Activated CD4-positive, CD25-positive, alpha-beta regulatory T cell (primary cell): ENCODE measurements at regions not wholly inside any gene's neighbourhood (a gene's known extent, or its start where the extent isn't known, plus 50 kb on each side); places are given as distances from the start of the nearest gene placed in this dataset.
"Not testable (repeated sequence)": the region's sequence is repeated elsewhere in the genome, so short reads cannot be mapped to it uniquely, and the experiment has no call there.

Source experiments
- DNase-seq, 4 experiments: peaks; one replicate each; lab custom pipeline; 2025; lab: John Stamatoyannopoulos, UW

DNA sequence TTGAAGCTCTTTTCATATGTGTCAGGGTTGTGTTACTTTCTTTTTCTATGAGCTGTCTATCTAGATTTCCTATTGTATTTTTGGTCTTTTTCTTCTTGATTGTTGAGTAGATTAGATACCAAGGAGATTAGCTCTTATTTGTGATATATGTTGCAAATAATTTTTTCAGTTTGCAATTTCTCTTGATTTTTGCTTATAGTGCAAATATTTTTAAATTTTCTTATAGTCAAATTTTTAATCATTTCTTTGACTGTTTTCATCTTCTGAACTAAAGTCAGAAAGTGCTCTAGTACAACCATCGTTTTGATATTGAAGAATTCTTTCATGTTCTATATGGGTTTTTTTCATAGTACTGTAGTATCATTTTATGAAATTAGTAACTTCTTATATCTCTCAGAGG, 193.7 kb downstream of the OSTF1 start:
- DNase-seq = no peak

- DNase-seq = no peak
Measured at GRCh38 chr9:75289332-75289731, 201.0 kb downstream of the OSTF1 start.

GRCh38 chr9:75299324-75299723, 211.0 kb downstream of the OSTF1 start:
- DNase-seq = no peak

DNA sequence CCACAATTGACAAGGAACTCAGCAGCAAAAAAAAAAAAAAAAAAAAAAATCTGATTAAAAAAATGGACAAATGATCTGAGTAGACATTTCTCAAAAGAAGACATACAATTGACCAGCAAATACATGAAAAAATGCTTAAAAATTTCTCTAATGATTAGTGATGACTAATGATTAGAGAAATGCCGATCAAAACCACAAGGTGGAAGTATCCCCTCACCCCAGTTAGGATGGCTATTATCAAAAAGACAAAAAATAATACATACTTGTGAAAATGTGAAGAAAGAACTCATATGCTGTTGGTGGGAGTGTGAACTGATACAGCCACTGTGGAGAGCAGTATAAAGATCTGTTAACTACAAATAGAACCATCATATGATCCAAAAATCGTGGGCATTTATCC, 245.3 kb downstream of the OSTF1 start:
- no peak for DNase-seq

GRCh38 chr9:75358846-75359245, 270.5 kb downstream of the OSTF1 start:
- no peak for DNase-seq

GRCh38 chr9:75359638-75360037, 271.3 kb downstream of the OSTF1 start:
- DNase-seq = no peak

DNA sequence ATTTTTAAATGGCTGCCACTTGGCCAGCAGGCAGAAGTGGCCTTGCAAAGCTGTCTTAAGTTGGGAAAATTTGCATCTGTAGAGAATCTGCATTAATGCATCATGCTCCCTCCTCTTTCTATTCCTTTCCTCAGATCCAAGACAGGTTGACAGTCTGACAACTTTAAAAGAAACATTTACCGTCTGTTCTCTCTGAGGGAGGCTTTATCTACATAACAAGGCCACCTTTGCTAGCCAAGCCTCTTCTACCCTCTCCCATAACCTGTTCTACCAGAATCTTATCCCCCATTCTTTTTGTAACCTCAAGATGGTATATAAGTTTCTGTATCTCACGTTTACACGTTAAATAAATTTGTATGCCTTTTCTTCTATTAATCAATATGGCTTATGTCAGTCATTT, 271.9 kb downstream of the OSTF1 start:
- DNase-seq = no peak

DNA sequence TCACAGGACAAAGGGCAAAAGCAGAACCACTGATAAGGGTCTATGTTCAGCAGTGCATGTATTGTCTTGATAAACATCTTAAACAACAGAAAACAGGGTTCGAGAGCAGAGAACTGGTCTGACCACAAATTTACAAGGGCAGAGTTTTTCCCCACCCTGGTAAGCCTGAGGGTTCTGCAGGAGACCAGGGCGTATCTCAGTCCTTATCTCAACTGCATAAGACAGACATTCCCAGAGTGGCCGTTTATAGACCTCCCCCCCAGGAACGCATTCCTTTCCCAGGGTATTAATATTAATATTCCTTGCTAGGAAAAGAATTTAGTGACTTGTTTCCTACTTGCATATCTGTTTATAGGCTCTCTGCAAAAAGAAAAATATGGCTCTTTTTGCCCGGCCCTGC, 274.1 kb downstream of the OSTF1 start:
- not testable (repeated sequence) for DNase-seq

DNA sequence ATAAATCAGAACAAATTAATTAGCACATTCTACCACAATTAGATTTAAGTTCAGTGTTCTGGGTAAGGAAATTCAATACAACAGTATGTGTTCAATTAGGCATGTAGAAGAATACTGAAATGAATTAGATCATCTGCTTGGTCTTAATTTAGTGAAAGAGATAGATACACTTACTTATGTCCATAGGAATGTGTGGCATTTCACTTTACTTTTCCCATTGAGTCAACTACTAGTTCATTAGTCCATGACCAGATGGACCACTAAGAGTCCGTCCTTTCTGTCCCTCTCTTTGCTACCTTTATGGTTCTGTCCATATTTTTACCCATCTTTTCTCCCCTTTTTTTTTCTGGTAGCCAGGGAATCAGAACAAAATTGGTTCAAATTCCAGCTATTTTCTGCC, 276.9 kb downstream of the OSTF1 start:
- DNase-seq = no peak

DNA sequence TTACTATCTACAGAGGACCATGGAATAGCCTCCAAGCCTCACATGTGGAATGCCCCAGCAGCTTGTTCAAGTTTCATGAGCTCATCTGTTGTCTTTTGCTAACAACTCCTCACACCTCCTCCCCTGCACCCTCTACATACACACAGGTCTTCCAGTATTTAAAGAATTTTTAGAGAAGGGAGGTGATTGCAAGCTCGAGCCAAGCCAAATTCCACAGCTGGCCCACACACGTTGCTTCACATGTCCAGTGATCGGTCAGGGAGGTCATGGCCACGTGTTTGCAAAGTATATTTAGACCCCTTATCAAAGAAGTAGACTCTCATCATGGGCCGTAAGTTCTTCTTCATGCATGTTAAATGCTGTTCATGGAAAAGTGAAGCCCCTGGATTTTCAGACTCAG, 281.7 kb downstream of the OSTF1 start:
- no peak for DNase-seq

DNA sequence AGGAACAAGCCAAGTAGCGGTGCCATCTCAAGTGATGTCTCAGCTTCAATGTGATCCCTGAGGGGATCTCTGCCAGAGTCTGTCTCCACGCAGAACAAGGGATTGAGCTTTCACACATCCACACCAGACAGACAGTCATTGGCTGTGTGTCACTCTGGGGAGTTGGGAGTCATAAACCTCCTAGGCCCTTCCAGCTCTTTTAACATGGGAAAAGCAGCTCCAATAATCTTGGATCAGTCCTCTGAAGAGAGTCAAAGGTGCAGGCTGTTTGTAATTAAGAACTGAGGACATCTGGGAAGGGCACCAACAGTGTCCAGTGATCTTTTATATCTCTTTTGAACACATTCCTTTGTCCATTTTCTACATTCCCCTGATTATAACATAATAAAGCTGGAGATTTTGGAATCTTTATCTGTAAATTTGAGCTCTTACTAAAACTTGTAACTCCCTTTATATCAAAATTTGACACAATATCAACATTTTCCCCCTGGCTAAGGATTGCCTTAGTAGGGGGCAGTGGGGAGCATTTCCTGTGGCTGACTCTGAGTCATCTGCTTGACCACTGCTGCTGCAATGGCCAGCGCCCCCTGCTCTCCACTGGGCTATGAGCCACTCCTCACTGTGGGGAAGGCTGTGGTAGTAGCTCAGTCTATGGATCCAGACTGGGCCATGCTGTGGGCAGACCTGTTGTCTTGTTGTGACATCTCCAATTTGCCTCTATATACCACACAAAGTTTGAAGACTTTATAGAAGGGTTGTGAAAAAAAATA, 284.4 kb downstream of the OSTF1 start:
- no peak for DNase-seq

DNA sequence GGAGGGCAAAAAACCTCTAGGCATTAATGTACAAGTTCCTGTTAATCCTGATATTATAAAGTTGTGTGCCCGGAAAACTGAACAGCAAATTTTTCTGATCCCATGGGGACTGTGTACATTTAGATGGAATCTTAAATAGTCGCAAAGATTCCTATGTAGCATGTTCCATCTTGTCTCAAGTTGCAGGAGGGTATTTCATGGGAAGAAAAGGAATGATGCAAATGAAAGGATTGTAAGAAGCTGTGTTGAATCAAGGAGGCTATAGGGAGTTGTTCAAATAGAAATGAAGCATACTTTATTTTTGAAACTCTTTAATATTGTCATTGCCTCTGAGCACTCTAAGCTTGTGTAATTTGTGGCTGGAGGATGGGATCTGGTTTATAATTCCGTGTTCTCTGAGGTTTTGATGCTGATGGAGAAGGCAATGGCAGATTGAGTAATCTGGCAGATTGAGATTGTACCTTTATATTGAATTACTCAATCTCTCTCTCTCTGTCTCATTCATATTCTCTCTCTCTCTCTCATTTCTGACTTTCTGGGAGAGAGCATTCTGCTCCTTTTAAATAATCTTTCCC, 288.5 kb downstream of the OSTF1 start:
- DNase-seq = no peak

DNA sequence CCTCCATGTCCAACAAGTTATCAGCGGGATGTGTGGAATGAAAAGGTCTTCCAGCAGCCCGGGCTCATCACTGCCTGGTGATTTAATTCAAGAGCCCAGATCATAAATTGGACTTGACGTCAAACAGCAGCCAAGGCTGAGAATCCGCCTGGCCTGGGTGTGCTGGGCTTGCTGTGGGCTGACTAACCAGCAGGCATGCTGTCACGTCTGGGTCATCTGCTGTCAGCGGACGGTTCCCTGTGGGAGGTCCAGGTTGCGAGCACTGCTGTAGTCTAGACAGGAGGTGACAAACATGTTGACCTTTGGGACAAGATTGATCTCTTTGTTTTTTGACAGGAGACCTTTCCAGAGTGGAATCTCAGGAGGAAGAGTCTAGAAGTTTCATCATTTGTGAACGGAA, 289.7 kb downstream of the OSTF1 start:
- DNase-seq = no peak

DNA sequence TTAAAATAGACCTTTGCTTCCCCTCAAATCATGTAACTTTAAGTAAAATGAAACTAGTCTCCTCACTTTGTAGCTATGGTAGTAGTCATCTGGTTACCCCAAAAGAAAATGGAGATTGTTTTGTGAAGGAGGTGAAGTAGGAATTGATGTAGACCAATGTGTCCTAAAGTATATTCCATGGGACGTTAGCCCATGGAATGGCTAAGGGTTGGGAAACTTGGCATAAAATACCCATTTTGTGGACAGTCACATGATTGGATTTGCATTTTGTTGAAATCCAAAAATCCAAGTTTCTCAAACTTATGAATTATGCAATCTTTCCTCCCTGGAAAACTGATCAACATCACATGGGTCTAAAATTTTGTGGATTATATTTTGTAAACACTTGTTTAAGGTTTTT, 290.6 kb downstream of the OSTF1 start:
- no peak for DNase-seq

DNA sequence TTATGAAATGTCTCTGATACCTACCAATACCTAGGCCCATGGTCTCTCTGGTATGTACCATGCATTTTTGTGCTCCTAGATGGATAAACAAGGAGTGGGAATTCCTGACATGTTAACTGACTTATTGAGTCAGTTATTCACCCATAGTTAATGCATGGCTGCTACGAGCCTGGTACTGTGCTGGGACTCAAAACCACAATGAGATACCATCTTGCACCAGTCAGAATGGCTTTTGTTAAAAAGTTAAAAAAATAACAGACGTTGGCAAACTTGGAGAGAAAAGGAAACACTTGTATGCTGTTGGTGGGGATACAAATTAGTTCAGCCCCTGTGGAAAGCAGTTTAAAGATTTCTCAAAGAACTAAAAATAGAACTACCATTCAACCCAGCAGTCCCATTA, 293.8 kb downstream of the OSTF1 start:
- no peak for DNase-seq

DNA sequence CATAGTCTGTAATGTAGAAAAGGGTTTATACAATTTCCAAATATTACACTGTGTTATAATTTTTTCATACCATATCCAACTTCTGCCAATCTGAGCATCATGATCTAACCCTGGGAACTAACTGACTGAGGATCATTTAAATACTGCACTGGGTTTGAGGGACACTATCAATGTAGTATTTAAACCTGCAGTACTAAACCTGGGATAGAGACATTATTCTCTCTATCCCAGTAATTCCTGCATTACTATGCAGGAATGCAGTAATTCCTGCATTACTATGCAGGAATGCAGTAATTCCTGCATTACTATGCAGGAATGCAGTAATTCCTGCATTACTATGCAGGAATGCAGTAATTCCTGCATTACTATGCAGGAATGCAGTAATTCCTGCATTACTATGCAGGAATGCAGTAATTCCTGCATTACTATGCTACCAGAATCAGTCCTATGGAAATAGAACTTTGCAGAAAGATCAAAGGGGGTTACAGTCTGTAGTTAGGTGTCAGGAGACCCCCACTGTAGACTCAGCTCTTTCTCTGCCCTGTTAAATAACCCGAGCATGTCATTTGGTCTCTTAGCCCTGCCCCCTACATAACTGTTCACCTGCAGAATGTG, 295.2 kb downstream of the OSTF1 start:
- not testable (repeated sequence) for DNase-seq

DNA sequence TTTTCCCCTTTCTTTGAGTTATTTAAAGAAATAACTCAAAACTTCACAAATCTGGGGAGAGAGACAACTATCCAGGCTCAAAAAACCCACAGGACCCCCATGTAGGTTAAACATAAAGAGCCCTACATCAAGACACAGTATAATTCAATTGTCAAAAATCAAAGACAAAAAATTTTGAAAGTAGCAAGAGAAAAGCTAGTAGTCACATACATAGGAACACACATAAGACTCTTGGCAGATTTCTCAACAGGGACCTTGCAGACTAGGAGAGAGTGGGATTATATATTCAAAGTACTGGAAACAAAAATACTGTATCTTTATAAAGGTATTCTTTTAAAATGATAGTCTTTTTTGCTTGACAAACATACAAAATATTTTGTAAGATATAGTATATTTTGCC, 296.9 kb downstream of the OSTF1 start:
- no peak for DNase-seq

DNA sequence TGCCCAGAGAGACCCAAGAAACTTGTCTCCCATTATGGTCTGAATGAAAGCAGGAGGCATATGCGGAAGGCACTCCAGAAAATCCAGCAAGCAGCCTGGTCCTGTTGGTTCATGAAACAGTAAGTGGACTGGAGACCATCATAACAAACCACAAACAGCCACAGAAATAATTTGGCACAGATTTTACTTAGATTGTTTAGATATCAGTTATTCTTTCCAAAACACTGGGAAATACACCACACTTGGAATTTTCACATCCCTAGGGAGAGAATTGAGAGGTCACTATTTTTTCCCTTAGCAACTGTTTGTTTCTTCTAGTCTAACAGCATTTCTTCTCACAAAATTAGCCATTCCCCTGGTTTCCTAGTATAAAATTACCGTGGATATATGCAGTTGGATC, 300.8 kb downstream of the OSTF1 start:
- no peak for DNase-seq

- DNase-seq = no peak
Measured at GRCh38 chr9:75390951-75391350, 302.6 kb downstream of the OSTF1 start.

DNA sequence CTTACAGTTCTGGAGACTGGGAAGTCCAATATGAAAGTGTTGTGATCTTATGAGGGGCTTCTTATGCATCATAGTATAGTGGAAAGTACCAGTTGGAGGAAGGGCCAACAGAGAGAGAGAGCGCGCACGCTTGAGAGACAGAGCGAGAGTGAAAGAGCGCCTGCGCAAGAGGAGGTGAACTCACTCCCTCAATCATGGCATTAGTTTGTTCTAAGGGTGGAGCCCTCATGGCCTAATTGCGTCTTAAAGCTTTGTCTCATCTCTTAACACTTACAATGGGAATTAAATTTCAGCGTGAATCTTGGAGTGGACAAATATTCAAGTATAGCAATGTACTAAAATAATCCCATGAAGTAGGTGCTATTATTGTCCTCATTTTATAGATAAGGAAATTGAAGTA, 303.2 kb downstream of the OSTF1 start:
- no peak for DNase-seq

DNA sequence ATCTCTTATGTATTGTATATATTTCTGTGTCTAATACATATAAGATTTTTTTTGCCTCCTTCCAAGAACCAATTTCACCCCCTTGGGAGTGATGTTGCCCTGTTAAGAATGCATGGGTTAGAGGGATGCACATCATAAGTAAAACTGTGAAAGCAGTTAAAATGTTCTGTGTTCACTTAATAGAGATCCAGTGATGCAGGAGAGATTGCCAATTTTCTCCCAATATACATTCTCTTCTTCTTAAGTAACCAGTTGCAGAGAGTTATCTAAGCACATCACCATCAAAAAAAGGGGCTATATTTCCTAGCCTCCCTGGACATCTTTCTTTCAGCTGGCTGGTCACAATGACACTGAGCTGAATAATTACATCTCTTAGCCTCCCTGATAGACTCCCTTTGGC, 307.0 kb downstream of the OSTF1 start:
- no peak for DNase-seq

DNA sequence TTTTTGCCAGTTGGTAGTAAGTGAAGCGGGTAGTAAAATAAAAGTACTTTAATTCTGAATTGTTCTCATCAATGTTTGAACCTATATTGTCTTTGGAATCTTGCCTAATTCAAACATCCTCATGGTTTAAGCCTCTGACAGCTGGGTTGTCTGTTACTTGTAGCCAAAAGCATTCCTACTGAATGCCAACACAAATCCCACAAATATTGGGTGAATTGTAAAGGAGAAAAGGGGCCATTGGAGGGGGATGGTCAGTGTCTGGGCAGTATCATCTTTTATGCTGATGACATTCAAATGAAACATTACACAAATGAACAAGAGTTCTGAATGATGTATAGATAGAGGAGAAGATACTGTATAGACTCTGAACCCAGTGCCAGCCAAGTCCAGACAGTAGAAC, 309.5 kb downstream of the OSTF1 start:
- DNase-seq = no peak

DNA sequence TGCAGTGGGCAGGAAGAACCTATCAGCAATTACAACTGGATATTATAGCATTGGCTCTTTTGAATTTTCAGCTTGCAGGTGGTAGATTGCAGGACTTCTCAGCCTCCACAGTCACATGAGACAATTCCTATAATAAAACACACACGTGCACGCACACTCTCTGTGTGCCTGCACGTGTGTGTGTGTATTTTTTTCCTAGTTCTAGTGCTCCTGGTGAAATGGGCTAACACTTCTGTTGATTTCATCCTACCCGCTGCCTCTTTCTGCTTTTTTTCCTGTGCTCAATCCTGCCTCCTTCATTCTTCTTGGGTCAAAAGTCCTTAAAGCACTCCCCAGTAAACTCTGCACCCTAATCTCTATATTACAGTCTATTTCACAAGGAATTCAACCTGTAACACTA, 320.1 kb downstream of the OSTF1 start:
- no peak for DNase-seq

- DNase-seq = no peak
Measured at GRCh38 chr9:75410405-75410804, 322.1 kb downstream of the OSTF1 start.
